NCI-H510A treated with DMSO at 0.1 percent for 48 hours (cell line): ENCODE measurements at regions not wholly inside any gene's neighbourhood (a gene's known extent, or its start where the extent isn't known, plus 50 kb on each side); places are given as distances from the start of the nearest gene placed in this dataset.

Experiments used
- DNase-seq: peaks from one replicate; lab custom pipeline; 2025; lab: John Stamatoyannopoulos, UW

GRCh38 chr6:14913931-14914330 lies 331.9 kb upstream of the JARID2 start:
- no peak for DNase-seq

DNA sequence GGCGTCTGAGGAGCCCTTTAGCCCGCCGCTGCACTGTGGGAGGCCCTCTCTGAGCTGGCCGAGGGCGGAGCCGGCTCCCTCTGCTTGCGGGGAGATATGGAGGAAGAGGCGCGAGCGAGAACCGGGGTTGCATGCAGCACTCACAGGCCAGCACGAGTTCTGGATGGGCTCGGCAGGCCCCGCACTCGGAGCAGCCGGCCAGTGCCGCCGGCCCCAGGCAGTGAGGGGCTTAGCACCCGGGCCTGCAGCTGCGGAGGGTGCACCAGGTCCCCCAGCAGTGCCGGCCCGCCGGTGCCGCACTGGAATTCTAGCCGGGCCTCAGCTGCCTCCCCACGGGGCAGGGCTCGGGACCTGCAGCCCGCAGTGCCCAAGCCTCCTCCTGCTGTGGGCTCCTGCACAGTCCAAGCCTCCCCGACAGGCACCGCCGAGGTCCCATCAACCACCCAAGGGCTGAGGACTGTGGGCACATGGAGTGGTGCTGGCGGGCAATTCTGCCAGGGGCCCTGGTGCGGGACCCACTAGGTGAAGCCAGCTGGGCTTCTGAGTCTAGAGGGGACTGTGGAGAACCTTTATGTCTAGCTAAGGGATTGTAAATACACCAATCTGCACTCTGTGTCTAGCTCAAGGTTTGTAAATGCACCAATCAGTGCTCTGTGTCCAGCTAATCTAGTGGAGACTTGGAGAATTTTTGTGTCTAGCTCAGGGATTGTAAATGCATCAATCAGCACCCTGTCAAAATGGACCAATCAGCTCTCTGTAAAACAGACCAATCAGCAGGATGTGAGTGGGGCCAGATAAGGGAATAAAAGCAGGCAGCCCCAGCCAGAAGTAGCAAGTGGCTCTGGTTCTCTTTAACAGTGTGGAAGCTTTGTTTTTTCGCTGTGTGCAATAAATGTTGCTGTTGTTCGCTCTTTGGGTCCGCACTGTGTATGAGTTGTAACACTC lies 329.7 kb upstream of the JARID2 start:
- no peak for DNase-seq

DNA sequence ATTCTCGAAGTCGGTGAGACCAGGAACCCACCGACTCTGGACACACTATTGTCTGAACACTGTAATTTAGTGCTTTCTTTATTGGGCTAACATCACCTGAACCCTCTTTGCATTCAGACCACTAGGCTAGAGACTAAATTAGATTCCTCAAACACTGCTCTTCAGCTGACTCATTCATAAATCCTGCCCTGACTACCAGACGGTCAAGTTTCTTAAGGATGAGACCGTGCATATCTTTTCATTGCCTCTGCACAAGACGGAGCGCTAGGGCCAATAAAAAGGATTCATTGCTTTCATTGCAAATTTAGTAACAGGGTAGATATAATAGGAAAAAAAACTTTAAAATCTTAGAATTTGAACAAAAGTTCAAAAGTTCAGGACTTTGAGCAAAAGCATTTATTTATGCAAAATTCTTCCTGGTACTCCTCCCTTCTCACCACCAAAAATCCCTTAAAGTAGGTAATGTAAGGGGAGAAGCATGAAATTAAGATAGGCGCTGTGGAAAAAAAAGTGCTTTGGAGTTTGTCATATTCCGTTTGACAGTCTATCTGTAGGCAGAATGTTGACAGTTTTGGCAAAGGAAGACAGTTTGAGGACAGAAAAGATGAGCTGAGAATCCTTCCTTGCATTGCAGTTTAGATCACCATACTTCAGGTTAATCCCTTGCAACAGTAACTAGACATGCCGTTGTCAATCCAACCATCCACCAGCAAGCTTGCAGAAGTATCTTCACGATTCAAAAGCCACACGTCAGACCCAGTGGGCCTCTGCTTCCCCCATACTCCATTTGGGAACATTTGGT lies 328.6 kb upstream of the JARID2 start:
- DNase-seq, result no peak

- DNase-seq, result no peak
Measured at GRCh38 chr6:14918200-14918907, 327.5 kb upstream of the JARID2 start.

DNA sequence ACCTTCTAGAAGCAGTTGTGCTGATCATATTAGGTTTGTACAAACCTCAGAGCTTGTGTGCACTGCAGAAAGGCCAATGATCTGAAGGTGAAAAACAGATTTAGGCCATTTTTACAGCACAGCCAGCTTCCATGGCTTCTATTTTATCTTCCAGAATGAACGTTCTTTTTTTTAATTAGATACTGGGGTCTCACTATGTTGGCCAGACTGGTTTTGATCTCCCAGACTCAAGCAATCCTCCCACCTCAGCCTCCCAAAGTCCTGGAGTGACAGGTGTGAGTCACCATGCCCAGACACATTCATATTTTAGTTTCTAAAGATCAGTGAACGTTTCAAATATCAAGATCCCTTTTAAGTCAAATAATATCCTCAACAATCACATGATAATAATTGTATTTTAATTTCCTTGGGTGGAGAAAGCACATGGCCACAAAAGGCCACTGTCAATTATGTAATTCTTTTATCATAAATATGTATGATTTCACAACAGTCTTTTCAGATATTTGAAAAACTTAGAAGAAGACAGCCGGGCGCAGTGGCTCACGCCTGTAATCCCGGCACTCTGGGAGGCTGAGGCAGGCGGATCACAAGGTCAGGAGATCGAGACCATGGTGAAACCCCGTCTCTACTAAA lies 326.7 kb upstream of the JARID2 start:
- no peak for DNase-seq

- no peak for DNase-seq
Measured at GRCh38 chr6:14920276-14920675, 325.6 kb upstream of the JARID2 start.

- peak; percentile 85 for DNase-seq
Measured at GRCh38 chr6:14921170-14921569, 324.7 kb upstream of the JARID2 start.

DNA sequence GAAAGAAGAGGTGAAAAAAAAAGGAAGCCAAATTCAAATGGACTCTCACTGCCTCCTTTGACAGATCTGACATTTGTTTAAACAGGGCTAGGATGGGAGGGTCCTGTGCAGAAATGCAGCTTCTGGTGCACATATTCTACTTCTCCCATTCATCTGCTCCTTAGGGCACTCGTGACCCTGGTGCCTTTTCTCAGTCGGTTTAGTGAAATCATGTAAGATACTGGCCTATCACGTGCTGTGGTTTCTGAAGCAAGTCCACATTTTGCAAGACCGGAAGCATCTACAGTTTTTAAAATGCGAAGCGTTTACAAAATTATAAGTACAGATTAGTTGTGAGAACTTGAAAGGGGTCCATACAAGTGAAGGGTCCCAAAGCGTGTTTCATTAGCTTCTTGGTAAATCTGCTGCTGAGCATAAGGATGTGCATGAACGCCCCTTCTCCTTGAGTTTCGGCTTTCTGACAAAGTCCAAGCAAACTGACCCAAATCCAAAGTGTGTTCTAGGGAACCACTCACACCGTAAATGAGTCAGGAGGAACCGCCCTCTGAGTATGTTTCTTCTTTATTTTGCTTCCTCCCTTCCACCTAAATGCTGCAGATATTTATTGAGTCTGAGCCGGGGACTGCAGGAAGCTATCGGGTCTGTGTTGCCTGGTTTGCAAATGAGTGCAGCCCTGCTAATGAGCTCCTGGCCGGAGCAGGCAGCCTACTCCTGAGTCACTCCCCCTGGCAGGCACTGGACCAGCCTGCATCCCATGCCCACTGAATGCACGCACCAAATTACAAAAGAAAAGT lies 323.8 kb upstream of the JARID2 start:
- DNase-seq, result no peak

GRCh38 chr6:14922706-14923460 lies 323.0 kb upstream of the JARID2 start:
- no peak for DNase-seq

DNA sequence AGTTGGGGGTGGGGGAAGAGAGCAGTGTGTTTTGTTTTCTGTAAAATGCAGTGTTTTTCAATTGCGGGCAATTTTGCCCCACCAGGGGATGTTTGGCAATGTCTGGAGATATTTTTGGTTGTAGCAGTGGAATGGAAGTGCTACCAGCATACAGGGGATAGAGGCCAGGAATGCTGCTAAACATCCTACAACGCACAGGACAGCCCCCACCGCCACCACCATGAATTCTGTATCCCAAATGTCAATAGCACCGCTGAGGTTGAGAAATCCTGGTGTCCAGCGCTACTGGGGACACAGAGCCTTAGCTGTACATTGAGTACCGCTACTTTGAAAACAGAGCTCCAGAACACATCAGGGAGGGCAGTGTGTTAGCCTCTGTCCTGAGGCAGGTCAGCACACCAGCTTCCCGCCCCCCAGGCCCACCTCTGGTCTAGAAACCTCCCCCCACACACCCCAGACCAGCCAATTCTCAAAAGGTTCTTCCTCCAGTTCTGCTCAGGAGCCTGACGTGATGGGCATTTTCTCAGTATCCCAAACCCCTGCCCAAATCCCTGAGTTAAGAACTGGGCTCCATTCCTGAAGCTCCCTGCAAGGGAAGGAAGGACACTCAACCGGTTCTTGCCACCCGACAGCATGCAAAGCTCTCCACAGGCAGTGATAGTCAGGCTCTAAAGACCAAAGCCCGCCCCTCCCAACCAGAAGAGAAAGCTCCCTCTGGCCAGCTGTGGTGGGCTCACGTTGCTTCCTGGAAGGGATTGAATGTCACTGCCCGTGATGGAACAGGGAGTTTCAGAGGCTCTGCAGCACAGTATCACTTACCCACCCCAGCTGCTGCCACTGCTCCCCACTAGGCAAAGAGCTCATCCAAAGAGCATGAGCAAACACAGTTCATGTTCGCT lies 321.5 kb upstream of the JARID2 start:
- peak; percentile 91 for DNase-seq

DNA sequence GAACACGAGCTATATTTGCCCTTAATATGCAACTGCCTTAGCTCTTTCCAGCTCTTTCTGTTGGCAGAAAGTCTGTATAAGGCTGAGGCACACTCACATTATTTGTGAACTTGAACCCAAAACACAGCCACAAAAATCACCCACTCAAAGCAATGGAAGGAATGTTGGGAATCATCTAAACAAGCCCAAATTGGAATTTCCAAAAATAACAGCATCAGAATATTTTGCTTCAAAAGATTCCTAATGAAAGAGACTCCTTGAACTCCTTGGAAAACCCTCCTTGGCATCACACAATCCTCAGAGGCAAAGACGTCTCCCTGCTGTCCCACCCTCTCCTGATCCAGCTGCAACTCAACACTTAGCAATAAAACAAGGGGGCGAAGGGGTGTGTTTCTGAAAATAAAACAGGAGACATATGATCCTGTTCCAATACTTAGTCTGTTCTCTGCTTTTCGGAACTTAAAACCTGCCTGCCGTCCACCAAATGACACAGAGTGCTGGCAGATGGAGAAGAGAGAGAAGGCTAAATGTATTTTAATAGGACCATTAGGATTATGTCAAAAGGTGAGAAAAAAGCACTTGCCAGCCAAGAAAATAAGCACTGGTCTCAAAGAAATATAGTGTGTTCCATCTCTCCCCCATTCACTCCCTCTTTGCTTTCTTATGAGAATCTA lies 320.7 kb upstream of the JARID2 start:
- DNase-seq, result no peak

- peak; percentile 43 for DNase-seq
Measured at GRCh38 chr6:14925699-14926026, 320.2 kb upstream of the JARID2 start.

DNA sequence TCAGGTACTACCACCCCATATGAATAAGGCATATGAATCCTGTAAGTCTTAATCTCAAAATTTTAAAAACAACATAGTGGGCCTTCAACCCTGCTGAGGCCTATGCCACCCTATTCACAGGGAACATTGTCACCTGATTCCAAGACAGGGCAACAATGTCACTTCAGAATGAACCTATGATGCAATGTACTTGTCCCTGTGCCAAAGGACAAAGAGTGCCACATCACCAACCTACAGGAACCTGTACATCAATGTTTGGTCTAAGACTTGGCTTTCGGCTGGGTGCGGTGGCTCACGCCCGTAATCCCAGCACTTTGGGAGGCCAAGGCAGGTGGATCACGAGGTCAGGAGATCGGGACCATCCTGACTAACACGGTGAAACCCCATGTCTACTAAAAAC lies 318.5 kb upstream of the JARID2 start:
- DNase-seq, result no peak

GRCh38 chr6:14929291-14929690 lies 316.6 kb upstream of the JARID2 start:
- DNase-seq, result no peak

DNA sequence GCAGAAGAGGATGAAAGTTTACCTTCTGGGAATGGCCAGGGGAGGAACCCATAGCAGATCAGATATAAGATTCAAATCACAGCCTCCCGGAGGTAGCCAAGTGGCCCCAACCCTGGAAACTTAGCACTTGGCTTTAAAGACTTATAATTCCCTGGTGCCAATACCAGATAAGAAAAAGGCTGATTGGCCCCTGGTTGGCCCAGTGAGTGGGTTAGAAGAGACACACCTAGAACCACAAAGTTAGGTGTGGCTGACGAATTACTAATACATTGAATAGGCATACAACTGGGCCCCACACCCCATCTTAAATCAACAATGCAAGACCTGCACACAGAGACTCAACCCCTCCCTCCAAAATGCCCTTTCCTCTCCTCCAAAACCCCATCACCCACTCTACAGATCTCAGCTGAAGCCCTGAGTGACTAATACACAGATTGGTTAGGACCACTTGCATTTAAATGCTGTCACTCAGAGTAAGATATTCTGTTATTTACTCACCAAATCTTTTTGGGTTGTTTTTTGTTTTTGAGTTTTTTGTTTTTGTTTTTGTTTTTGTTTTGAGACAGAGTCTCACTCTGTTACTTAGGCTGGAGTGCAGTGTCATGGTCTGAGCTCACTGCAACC lies 315.4 kb upstream of the JARID2 start:
- no peak for DNase-seq

DNA sequence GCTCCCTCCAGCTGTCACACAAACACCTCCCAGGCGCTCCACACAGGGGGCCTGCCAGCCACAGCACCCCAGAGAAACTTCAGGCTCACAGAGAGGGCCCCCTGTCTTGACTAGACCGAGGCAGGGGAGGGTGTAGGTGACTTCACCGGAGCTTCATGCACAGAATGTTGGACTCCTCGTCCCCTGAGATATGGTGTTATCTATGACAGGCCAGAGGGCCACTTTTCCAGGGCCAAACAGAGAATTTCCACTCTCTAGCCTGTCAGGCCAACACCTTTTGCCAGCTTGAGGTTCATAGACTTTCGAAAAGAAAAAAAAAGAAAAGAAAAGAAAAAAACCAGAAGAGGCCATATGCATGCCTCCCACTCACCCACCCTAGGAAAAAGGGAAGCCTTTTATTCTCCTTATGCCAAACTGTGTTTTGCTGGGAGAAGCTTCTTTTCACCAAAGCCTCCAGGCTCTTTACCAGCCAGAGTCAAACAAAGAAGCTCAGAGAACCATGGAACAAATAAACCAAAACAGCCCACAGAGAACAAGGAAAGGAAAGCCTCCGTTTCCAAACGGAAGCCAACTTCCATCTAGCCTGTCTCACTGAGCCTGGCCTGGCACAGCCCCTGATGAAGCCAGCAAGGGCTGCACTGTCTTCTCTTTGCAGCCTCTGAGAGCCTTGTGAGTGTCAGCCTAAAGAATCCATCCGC lies 313.2 kb upstream of the JARID2 start:
- DNase-seq, result no peak

- DNase-seq, result no peak
Measured at GRCh38 chr6:14933183-14933544, 312.7 kb upstream of the JARID2 start.

DNA sequence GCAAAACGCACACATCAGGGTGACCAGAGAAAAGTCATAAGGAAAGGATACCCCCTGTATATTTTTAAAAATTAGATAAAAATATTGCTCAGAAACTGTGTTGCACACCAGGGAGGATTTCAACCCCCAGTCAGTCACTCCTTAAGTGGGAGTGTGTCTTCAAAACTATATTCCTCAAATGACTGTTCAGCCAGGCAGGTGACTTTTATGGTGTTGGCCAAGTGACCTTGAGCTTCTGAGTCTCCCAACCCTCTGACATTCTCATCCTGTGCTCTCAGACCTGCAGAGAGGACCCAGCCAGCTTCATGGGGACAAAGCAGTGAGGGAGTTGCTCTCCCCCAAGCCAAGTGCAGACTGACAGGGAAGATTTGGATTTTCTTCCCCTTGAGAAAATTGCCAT lies 311.9 kb upstream of the JARID2 start:
- DNase-seq, result no peak
